H1 (cell line): ENCODE measurements at regions not wholly inside any gene's neighbourhood (a gene's known extent, or its start where the extent isn't known, plus 50 kb on each side); places are given as distances from the start of the nearest gene placed in this dataset.

Experiments used
- TF ChIP-seq, protein P1 (sequence below), 3 experiments: IDR thresholded peaks; 1 replicate in 2 of 3; 2 replicates in 1 of 3; pipeline versions ENCODE4 v1.5.1 to v1.6.1; 2011; ENCODE audit warnings: low read length in 3 of 3, mild to moderate bottlenecking in 3 of 3, inconsistent platforms in 2 of 3, low read depth in 1 of 3, moderate library complexity in 1 of 3; ENCODE audit not compliant: insufficient read depth in 1 of 3; ENCODE audit errors: control extremely low read depth in 1 of 3

DNA sequence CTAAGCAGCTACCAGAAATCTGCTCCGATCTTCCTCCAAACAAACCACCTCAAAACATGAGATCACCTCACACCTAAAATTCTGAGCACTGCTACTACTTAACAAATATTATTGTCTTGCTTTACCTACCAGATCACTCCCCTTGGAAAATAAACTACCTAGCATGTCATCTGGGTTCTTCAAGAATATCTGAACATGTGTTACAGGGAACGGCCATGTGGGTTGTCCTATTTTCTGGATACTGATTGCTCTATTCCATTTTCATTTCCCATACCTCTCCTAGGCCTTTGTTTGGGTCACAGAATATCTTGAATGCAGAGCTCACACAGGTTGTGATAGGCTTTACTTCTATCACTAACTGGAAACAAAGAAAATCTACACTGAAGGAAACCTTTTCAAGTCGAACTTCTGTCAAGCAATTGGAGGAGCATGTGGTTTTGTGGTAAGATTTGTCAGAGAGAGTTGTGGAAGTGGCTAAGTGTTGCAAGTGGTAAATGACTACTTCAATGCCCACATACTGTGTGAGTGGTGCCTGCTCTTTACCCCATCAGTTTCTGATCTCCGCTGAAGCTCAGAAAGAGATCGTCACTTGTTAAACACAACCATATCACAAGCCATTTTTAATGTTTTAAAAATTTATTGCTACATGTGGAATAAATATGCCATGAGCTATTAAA lies 739.1 kb upstream of the ZEB2 start (continued):
- TF ChIP-seq, protein P1, sequence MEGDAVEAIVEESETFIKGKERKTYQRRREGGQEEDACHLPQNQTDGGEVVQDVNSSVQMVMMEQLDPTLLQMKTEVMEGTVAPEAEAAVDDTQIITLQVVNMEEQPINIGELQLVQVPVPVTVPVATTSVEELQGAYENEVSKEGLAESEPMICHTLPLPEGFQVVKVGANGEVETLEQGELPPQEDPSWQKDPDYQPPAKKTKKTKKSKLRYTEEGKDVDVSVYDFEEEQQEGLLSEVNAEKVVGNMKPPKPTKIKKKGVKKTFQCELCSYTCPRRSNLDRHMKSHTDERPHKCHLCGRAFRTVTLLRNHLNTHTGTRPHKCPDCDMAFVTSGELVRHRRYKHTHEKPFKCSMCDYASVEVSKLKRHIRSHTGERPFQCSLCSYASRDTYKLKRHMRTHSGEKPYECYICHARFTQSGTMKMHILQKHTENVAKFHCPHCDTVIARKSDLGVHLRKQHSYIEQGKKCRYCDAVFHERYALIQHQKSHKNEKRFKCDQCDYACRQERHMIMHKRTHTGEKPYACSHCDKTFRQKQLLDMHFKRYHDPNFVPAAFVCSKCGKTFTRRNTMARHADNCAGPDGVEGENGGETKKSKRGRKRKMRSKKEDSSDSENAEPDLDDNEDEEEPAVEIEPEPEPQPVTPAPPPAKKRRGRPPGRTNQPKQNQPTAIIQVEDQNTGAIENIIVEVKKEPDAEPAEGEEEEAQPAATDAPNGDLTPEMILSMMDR (IDR thresholded peaks at IDR 0.05; ENCODE audit: control extremely low read depth in 1 of 3, insufficient read depth in 1 of 3, low read depth in 1 of 3, low read length in 3 of 3), result no peak
- TF ChIP-seq, all 59 proteins: peak for 0
